ENCODE measurements at regions not wholly inside any gene's neighbourhood (a gene's known extent, or its start where the extent isn't known, plus 50 kb on each side); places are given as distances from the start of the nearest gene placed in this dataset.

GRCh38 chr20:21781446-21782075 is 76.1 kb downstream of the PAX1 start:
- no peak for DNase-seq (ENCODE audit: extremely low read depth in 1 of 11, low read depth in 9 of 11, low spot score in 4 of 11)

- no peak for DNase-seq (ENCODE audit: extremely low read depth in 1 of 11, low read depth in 9 of 11, low spot score in 4 of 11)
These were observed 75.1 kb downstream of the PAX1 start for GRCh38 chr20:21780528-21780927.

Measured in renal cortex interstitium (tissue), 11 donors.